ENCODE measurements at regions not wholly inside any gene's neighbourhood (a gene's known extent, or its start where the extent isn't known, plus 50 kb on each side); places are given as distances from the start of the nearest gene placed in this dataset.
"Not testable (repeated sequence)": the region's sequence is repeated elsewhere in the genome, so short reads cannot be mapped to it uniquely, and the experiment has no call there.

GRCh38 chr13:90889906-90890834, 457.3 kb upstream of the MIR17HG start:
- TF ChIP-seq CTCF (IDR thresholded peaks at IDR 0.05; ENCODE audit: borderline replicate concordance): no peak
- no peaks in the 10 kb centered on the region for H3K27me3 ChIP-seq (ENCODE audit: low read depth)
- intact Hi-C loops (cut with micrococcal nuclease): no loop called here
- no peak overlapping the region for H3K4me3 ChIP-seq
- no peak overlapping the region for H3K27ac ChIP-seq (replicated peaks)
- no peaks in the 10 kb centered on the region for H3K4me1 ChIP-seq
- no peaks in the 10 kb centered on the region for H3K9me3 ChIP-seq (replicated peaks)
- no peak for DNase-seq
- no peaks in the 10 kb centered on the region for H3K36me3 ChIP-seq

DNA sequence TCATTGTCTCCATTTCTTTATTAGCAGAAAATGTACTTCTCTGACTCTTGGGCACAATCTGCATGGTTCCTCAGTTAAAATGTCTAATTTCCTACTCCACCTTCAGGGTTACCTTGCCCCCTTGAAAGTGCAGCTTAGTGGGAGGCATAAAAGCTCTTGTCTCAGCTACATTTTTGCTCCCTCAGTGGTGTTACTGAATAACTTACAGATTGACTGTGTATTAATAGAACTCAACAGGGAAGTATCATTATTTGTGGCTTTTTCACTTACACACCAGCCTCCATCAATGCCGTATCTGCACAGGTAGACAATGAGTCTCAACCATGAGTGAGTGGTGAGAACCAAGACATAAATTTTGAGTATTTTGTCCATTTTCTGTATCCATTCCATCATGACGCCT, 456.2 kb upstream of the MIR17HG start:
- intact Hi-C loops (cut with micrococcal nuclease): no loop called here
- no peak for TF ChIP-seq CTCF (IDR thresholded peaks at IDR 0.05; ENCODE audit: borderline replicate concordance)
- no peak overlapping the region for H3K27ac ChIP-seq (replicated peaks)
- H3K27me3 ChIP-seq (ENCODE audit: low read depth): no peaks in the 10 kb centered on the region
- no peak for DNase-seq
- no peaks in the 10 kb centered on the region for H3K36me3 ChIP-seq
- no peaks in the 10 kb centered on the region for H3K4me1 ChIP-seq
- H3K4me3 ChIP-seq: no peak overlapping the region
- no peaks in the 10 kb centered on the region for H3K9me3 ChIP-seq (replicated peaks)

DNA sequence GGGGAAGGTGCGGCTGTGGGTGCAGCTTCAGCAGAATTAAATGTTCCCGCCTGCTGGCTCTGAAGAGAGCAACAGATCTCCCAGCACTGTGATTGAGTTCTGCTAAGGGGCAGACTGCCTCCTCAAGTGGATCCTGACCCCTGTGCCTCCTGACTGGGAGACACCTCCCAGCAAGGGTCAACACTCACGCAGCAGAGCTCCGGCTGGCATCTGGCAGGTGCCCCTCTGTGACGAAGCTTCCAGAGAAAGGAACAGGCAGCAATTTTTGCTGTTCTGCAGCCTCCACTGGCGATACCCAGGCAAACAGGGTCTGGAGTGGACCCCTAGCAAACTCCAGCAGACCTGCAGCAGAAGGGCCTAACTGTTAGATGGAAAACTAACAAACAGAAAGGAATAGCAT, 454.3 kb upstream of the MIR17HG start:
- DNase-seq; H3K27me3 ChIP-seq (ENCODE audit: low read depth); H3K4me3 ChIP-seq; H3K4me1 ChIP-seq; H3K36me3 ChIP-seq; H3K27ac ChIP-seq (replicated peaks); intact Hi-C loops (cut with micrococcal nuclease); H3K9me3 ChIP-seq (replicated peaks): not testable (repeated sequence)

- no peak for TF ChIP-seq CTCF (IDR thresholded peaks at IDR 0.05; ENCODE audit: borderline replicate concordance)
- Histone ChIP-seq H3K4me3 (no peak overlapping the region), H3K36me3 (no peaks in the 10 kb centered on the region), H3K9me3 (replicated peaks) (no peaks in the 10 kb centered on the region), H3K27ac (replicated peaks) (no peak overlapping the region), H3K27me3 (ENCODE audit: low read depth) (no peaks in the 10 kb centered on the region), H3K4me1 (no peaks in the 10 kb centered on the region)
- DNase-seq: no peak
- intact Hi-C loops (cut with micrococcal nuclease): no loop called here
These were observed 451.5 kb upstream of the MIR17HG start for GRCh38 chr13:90896002-90896401.

DNA sequence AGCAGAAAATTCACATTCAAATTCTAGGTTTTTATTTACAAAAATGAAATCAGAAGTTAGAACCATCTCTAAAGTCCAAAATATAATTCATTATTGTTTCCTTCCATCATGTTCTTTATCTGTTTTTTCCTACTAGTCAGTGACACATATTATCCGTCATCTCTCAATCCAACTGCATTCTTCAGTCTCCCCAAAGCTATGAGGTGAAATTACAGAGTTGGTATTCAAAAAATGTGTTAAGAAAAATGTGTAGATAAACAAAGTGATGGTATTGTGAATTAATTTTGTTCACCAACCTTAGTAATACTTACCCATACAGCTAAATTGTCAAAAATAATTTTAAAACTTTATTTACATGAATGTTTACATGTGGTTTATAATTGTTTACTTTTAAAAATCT, 448.7 kb upstream of the MIR17HG start:
- intact Hi-C loops (cut with micrococcal nuclease): no loop called here
- TF ChIP-seq CTCF (IDR thresholded peaks at IDR 0.05; ENCODE audit: borderline replicate concordance): no peak
- DNase-seq: no peak
- Histone ChIP-seq H3K27ac (replicated peaks) (no peak overlapping the region), H3K27me3 (ENCODE audit: low read depth) (no peaks in the 10 kb centered on the region), H3K9me3 (replicated peaks) (no peaks in the 10 kb centered on the region), H3K36me3 (no peaks in the 10 kb centered on the region), H3K4me3 (no peak overlapping the region), H3K4me1 (no peaks in the 10 kb centered on the region)

DNA sequence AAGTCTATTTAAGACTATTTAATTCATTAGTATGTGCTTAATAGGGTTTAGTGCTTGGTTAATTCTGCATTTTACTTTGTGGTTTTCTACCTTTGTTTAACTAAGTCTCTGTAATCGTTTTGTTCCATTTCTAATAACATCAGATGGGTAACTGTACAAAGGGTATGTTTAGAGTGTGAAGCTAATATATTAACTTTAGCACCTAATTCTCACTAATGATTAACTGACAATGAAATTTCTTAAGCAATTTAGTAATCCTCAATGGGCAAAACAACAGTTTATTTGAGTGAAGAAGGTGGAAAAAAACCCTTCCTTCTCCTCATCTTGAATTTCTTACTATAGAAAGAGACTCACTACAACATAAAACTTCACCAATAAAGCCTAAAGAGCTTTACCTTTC, 448.1 kb upstream of the MIR17HG start:
- no peak for TF ChIP-seq CTCF (IDR thresholded peaks at IDR 0.05; ENCODE audit: borderline replicate concordance)
- Histone ChIP-seq H3K27me3 (ENCODE audit: low read depth) (no peaks in the 10 kb centered on the region), H3K27ac (replicated peaks) (no peak overlapping the region), H3K4me3 (no peak overlapping the region), H3K4me1 (no peaks in the 10 kb centered on the region), H3K36me3 (no peaks in the 10 kb centered on the region), H3K9me3 (replicated peaks) (no peaks in the 10 kb centered on the region)
- intact Hi-C loops (cut with micrococcal nuclease): no loop called here
- DNase-seq: no peak

Measured in left ventricle myocardium inferior (tissue), 1 donor.